ENCODE measurements at regions not wholly inside any gene's neighbourhood (a gene's known extent, or its start where the extent isn't known, plus 50 kb on each side); places are given as distances from the start of the nearest gene placed in this dataset.

GRCh38 chr7:13139436-13139835 is 452.0 kb downstream of the ARL4A start (continued):
- TF ChIP-seq, protein P1, sequence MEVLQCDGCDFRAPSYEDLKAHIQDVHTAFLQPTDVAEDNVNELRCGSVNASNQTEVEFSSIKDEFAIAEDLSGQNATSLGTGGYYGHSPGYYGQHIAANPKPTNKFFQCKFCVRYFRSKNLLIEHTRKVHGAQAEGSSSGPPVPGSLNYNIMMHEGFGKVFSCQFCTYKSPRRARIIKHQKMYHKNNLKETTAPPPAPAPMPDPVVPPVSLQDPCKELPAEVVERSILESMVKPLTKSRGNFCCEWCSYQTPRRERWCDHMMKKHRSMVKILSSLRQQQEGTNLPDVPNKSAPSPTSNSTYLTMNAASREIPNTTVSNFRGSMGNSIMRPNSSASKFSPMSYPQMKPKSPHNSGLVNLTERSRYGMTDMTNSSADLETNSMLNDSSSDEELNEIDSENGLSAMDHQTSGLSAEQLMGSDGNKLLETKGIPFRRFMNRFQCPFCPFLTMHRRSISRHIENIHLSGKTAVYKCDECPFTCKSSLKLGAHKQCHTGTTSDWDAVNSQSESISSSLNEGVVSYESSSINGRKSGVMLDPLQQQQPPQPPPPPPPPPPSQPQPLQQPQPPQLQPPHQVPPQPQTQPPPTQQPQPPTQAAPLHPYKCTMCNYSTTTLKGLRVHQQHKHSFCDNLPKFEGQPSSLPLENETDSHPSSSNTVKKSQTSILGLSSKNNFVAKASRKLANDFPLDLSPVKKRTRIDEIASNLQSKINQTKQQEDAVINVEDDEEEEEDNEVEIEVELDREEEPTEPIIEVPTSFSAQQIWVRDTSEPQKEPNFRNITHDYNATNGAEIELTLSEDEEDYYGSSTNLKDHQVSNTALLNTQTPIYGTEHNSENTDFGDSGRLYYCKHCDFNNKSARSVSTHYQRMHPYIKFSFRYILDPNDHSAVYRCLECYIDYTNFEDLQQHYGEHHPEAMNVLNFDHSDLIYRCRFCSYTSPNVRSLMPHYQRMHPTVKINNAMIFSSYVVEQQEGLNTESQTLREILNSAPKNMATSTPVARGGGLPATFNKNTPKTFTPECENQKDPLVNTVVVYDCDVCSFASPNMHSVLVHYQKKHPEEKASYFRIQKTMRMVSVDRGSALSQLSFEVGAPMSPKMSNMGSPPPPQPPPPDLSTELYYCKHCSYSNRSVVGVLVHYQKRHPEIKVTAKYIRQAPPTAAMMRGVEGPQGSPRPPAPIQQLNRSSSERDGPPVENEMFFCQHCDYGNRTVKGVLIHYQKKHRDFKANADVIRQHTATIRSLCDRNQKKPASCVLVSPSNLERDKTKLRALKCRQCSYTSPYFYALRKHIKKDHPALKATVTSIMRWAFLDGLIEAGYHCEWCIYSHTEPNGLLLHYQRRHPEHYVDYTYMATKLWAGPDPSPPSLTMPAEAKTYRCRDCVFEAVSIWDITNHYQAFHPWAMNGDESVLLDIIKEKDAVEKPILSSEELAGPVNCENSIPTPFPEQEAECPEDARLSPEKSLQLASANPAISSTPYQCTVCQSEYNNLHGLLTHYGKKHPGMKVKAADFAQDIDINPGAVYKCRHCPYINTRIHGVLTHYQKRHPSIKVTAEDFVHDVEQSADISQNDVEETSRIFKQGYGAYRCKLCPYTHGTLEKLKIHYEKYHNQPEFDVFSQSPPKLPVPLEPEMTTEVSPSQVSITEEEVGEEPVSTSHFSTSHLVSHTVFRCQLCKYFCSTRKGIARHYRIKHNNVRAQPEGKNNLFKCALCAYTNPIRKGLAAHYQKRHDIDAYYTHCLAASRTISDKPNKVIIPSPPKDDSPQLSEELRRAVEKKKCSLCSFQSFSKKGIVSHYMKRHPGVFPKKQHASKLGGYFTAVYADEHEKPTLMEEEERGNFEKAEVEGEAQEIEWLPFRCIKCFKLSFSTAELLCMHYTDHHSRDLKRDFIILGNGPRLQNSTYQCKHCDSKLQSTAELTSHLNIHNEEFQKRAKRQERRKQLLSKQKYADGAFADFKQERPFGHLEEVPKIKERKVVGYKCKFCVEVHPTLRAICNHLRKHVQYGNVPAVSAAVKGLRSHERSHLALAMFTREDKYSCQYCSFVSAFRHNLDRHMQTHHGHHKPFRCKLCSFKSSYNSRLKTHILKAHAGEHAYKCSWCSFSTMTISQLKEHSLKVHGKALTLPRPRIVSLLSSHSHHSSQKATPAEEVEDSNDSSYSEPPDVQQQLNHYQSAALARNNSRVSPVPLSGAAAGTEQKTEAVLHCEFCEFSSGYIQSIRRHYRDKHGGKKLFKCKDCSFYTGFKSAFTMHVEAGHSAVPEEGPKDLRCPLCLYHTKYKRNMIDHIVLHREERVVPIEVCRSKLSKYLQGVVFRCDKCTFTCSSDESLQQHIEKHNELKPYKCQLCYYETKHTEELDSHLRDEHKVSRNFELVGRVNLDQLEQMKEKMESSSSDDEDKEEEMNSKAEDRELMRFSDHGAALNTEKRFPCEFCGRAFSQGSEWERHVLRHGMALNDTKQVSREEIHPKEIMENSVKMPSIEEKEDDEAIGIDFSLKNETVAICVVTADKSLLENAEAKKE (CRISPR knock-in tag; IDR thresholded peaks at IDR 0.05): no peak
- TF ChIP-seq EZH2 (IDR thresholded peaks at IDR 0.05; ENCODE audit: low read depth, unreplicated experiment) (no peak), CTCF (conservative IDR thresholded peaks at IDR 0.05; ENCODE audit: low read depth in 2 of 2) (no peak), STAT1 (IDR thresholded peaks at IDR 0.05; ENCODE audit: unreplicated experiment) (no peak), EZH2phosphoT487 (IDR thresholded peaks at IDR 0.05; ENCODE audit: unreplicated experiment) (no peak), NANOG (IDR thresholded peaks at IDR 0.05; ENCODE audit: borderline replicate concordance) (no peak), POLR2AphosphoS5 (IDR thresholded peaks at IDR 0.05; ENCODE audit: low read depth) (no peak), CREB1 (CRISPR knock-in tag; IDR thresholded peaks at IDR 0.05; ENCODE audit: low read depth) (no peak)

GRCh38 chr7:13144673-13145072 is 457.2 kb downstream of the ARL4A start:
- H3K27ac ChIP-seq (ENCODE audit: low read depth): no peak overlapping the region
- TF ChIP-seq CREB1 (CRISPR knock-in tag; IDR thresholded peaks at IDR 0.05; ENCODE audit: low read depth) (no peak), ZNF114 (CRISPR knock-in tag; IDR thresholded peaks at IDR 0.05) (no peak), REST (IDR thresholded peaks at IDR 0.05; ENCODE audit: unreplicated experiment) (no peak), STAT1 (IDR thresholded peaks at IDR 0.05; ENCODE audit: unreplicated experiment) (no peak), EZH2phosphoT487 (IDR thresholded peaks at IDR 0.05; ENCODE audit: unreplicated experiment) (no peak)

More at GRCh38 chr7:13144673-13145072, 457.2 kb downstream of the ARL4A start:
- Mint-ChIP-seq H3K9me3 (no peaks in the 10 kb centered on the region), H3K36me3 (ENCODE audit: low read depth) (no peaks in the 10 kb centered on the region), H3K27me3 (ENCODE audit: insufficient read depth, low read depth, poor library complexity) (no peaks in the 10 kb centered on the region), H3K27ac (no peak overlapping the region), H3K4me3 (no peak overlapping the region), H3K4me1 (no peaks in the 10 kb centered on the region)
- H3K36me3 ChIP-seq (ENCODE audit: insufficient read depth): no peaks in the 10 kb centered on the region
- ATAC-seq (no peak), DNase-seq (ENCODE audit: low spot score) (no peak)
- H4K20me1 ChIP-seq (replicated peaks; ENCODE audit: insufficient read depth): no peaks in the 10 kb centered on the region
- H2AFZ ChIP-seq: no peak overlapping the region
- H3K79me2 ChIP-seq (replicated peaks; ENCODE audit: insufficient read depth): no peaks in the 10 kb centered on the region
- no peaks in the 10 kb centered on the region for H3F3A ChIP-seq (replicated peaks; ENCODE audit: low read depth)
- H3K9me2 ChIP-seq (ENCODE audit: insufficient read depth): no peaks in the 10 kb centered on the region
- no peaks in the 10 kb centered on the region for H3K27me3 ChIP-seq (ENCODE audit: insufficient read depth)
- H3K4me1 ChIP-seq (ENCODE audit: insufficient read depth): no peaks in the 10 kb centered on the region
- H3K4me3 ChIP-seq: no peak overlapping the region
- no peak overlapping the region for H3K4me2 ChIP-seq

Measured in GM23338 (cell line).